PC-3 (cell line): ENCODE measurements at regions not wholly inside any gene's neighbourhood (a gene's known extent, or its start where the extent isn't known, plus 50 kb on each side); places are given as distances from the start of the nearest gene placed in this dataset.
A peak's percentile ranks its signal among the peaks of the same experiment; 100 is the strongest.

Experiments used
- ATAC-seq: fragments of 200-7000 bp; cut with Tn5 transposase; 2 replicates; pipeline ENCODE4 v1.9.1; 2020; ENCODE audit warnings: mild to moderate bottlenecking, moderate library complexity
- BruUV-seq: library from RNA; stranded (reverse); fragments of 400-500 nt; replicated peaks from 2 replicates; lab custom pipeline; 2021; lab: Mats Ljungman, UMichigan
- CTCF ChIA-PET: fragments of 300-600 bp; sonication (Branson Sonifier 250); formaldehyde crosslinking; loops from one replicate; lab custom pipeline; 2022; ENCODE audit warnings: antibody characterized with exemption; lab: Charles Lee
- POLR2A ChIA-PET: fragments of 300-600 bp; sonication (Branson Sonifier 250); formaldehyde crosslinking; loops from one replicate; lab custom pipeline; 2022; ENCODE audit warnings: antibody characterized with exemption; ENCODE audit not compliant: unreplicated experiment; lab: Charles Lee
- DNase-seq: peaks from one replicate; pipeline ENCODE4 v3.0.0-alpha.2; 2015
- H2AFZ ChIP-seq: fragments of 300-600 bp; sonication (generic); 2 replicates; pipeline ENCODE4 v1.6.0; 2016; ENCODE audit warnings: antibody characterized with exemption, low read length
- H3F3A ChIP-seq: fragments of 300-600 bp; sonication (generic); one replicate; pipeline ENCODE4 v1.6.0; 2017; ENCODE audit warnings: antibody characterized with exemption, low read length, control low read depth, mild to moderate bottlenecking; ENCODE audit not compliant: unreplicated experiment
- H3K27ac ChIP-seq: fragments of 300-600 bp; sonication (generic); 2 replicates; pipeline ENCODE4 v1.5.1; 2016; ENCODE audit warnings: mild to moderate bottlenecking, low read length
- H3K27me3 ChIP-seq: fragments of 300-600 bp; sonication (generic); 2 replicates; pipeline ENCODE4 v1.6.1; 2016; ENCODE audit warnings: low read length, mixed read lengths
- H3K36me3 ChIP-seq: fragments of 300-600 bp; sonication (generic); 2 replicates; pipeline ENCODE4 v1.6.1; 2016; ENCODE audit warnings: low read depth, mixed run types, low read length, mixed read lengths
- H3K4me1 ChIP-seq: fragments of 300-600 bp; sonication (generic); 2 replicates; pipeline ENCODE4 v1.5.1; 2016; ENCODE audit warnings: low read length; ENCODE audit not compliant: insufficient read depth
- H3K4me2 ChIP-seq: fragments of 300-600 bp; sonication (generic); 2 replicates; pipeline ENCODE4 v1.6.0; 2016; ENCODE audit warnings: low read length
- H3K4me3 ChIP-seq: fragments of 300-600 bp; sonication (generic); 2 replicates; pipeline ENCODE4 v1.5.1; 2016; ENCODE audit warnings: mild to moderate bottlenecking, low read length, mixed read lengths
- H3K79me2 ChIP-seq: fragments of 300-600 bp; sonication (generic); 2 replicates; pipeline ENCODE4 v1.6.1; 2017; ENCODE audit warnings: low read length, mixed read lengths
- H3K9ac ChIP-seq: fragments of 300-600 bp; sonication (generic); 2 replicates; pipeline ENCODE4 v1.6.0; 2016; ENCODE audit warnings: mild to moderate bottlenecking, low read length
- H3K9me2 ChIP-seq: fragments of 300-600 bp; sonication (generic); replicated peaks from 2 replicates; pipeline ENCODE4 v1.6.1; 2016; ENCODE audit warnings: mixed run types, low read length, mixed read lengths
- H3K9me3 ChIP-seq: fragments of 300-600 bp; sonication (generic); 2 replicates; pipeline ENCODE4 v1.6.1; 2016; ENCODE audit warnings: low read length, mixed read lengths
- H4K20me1 ChIP-seq: fragments of 300-600 bp; sonication (generic); 2 replicates; pipeline ENCODE4 v1.6.1; 2016; ENCODE audit warnings: low read length, mixed read lengths
- EZH2 ChIP-seq: fragments of 300-600 bp; sonication (generic); IDR thresholded peaks from one replicate; pipeline ENCODE4 v1.6.1; 2017; ENCODE audit warnings: antibody characterized with exemption, mild to moderate bottlenecking, low read length; ENCODE audit not compliant: unreplicated experiment
- EZH2phosphoT487 ChIP-seq: fragments of 300-600 bp; sonication (generic); IDR thresholded peaks from 2 replicates; pipeline ENCODE4 v1.6.1; 2018; ENCODE audit warnings: mild to moderate bottlenecking, antibody characterized with exemption, low read length, borderline replicate concordance
- intact Hi-C: fragments of 100-400 bp; cut with micrococcal nuclease; formaldehyde crosslinking; loops from 2 replicates; pipeline ENCODE4 v1.9.0; 2023
- TF ChIP-seq, protein P1 (sequence below): fragments of 300-600 bp; sonication (generic); conservative IDR thresholded peaks from 2 replicates; pipeline ENCODE4 v1.5.1; 2017; ENCODE audit warnings: antibody characterized with exemption, low read depth, mild to moderate bottlenecking, low read length

DNA sequence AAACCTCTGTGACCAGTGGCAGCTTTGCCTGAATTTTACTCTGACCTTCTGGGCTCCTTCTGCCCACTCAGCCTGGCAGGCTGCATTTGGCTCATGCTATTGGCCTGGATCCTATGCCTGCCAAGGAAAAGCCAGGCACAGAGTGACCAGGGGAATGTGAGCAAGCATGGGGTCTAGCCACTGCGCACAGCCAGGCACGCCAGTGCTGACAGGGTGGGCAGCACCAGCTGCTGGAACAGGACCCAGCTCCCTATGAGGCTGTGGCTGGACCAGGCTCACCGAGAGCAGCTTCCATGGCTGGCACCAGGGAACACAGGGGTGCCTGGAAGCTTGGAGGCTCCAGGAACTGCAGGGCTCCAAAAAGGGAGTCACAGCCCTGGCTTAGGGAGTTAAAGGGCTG lies 311.5 kb upstream of the SYT4 start:
- no peaks in the 10 kb centered on the region for H3K9me3 ChIP-seq
- H3F3A ChIP-seq: no peaks in the 10 kb centered on the region
- TF ChIP-seq, protein P1, sequence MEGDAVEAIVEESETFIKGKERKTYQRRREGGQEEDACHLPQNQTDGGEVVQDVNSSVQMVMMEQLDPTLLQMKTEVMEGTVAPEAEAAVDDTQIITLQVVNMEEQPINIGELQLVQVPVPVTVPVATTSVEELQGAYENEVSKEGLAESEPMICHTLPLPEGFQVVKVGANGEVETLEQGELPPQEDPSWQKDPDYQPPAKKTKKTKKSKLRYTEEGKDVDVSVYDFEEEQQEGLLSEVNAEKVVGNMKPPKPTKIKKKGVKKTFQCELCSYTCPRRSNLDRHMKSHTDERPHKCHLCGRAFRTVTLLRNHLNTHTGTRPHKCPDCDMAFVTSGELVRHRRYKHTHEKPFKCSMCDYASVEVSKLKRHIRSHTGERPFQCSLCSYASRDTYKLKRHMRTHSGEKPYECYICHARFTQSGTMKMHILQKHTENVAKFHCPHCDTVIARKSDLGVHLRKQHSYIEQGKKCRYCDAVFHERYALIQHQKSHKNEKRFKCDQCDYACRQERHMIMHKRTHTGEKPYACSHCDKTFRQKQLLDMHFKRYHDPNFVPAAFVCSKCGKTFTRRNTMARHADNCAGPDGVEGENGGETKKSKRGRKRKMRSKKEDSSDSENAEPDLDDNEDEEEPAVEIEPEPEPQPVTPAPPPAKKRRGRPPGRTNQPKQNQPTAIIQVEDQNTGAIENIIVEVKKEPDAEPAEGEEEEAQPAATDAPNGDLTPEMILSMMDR: no peak
- no peak for TF ChIP-seq EZH2
- ChIA-PET POLR2A (no interaction called here), CTCF (interaction anchor here (3.0 kb wide), 1 partner anchor 18 kb away, joined by 13 read pairs; no protein-coding TSS in a partner anchor)
- H3K9me2 ChIP-seq: no peaks in the 10 kb centered on the region
- ATAC-seq: no peak
- no peak overlapping the region for H2AFZ ChIP-seq
- intact Hi-C loops: no loop called here
- no peaks in the 10 kb centered on the region for H3K79me2 ChIP-seq
- H3K27ac ChIP-seq: no peak overlapping the region
- H3K4me2 ChIP-seq: no peak overlapping the region
- no TSS peak for BruUV-seq
- H3K4me1 ChIP-seq: peaks cover 4% of the 10 kb centered on the region; the same call in 1 of the 2 replicates
- no peaks in the 10 kb centered on the region for H4K20me1 ChIP-seq
- H3K36me3 ChIP-seq: no peaks in the 10 kb centered on the region
- H3K4me3 ChIP-seq: no peak overlapping the region
- no peak overlapping the region for H3K9ac ChIP-seq
- no peaks in the 10 kb centered on the region for H3K27me3 ChIP-seq
- DNase-seq: no peak

DNA sequence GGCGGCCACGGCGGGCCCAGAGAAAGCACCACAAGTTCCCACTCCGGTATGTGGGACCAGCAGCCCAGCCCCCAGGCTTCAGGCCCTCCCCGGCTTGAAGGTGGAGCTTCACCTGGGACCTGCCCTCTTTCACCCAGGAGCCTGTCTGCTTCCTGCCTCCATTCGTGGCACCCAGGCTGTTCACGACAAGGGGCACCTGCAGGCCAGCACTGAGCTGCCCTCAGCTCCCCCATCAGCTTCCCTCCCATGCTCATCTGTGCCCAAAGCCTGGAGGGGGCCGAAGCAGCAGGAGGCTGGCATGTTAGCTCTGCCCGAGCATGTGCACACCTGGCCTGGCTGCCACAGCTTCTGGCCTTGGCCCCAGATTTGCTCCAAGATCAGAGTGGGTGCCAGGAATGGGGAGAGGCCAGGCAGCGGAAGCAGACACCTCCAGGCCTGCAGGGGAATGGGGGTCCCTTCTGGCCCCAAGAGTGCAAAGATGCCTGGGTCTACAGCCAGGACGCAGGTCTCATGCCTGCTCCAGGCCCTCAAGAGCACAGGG lies 312.4 kb upstream of the SYT4 start:
- ChIA-PET CTCF (no interaction called here), POLR2A (no interaction called here)
- H3K79me2 ChIP-seq: no peaks in the 10 kb centered on the region
- no peaks in the 10 kb centered on the region for H4K20me1 ChIP-seq
- no peak overlapping the region for H3K4me2 ChIP-seq
- DNase-seq: no peak
- H3K9me2 ChIP-seq: no peaks in the 10 kb centered on the region
- no peak overlapping the region for H3K4me3 ChIP-seq
- peaks cover 4% of the 10 kb centered on the region; the same call in 1 of the 2 replicates for H3K4me1 ChIP-seq
- no peak for TF ChIP-seq EZH2phosphoT487
- no peak for TF ChIP-seq EZH2
- TF ChIP-seq, protein P1: no peak
- no TSS peak for BruUV-seq
- no peak overlapping the region for H2AFZ ChIP-seq
- H3K36me3 ChIP-seq: no peaks in the 10 kb centered on the region
- intact Hi-C loops: no loop called here
- H3K27ac ChIP-seq: no peak overlapping the region
- H3K27me3 ChIP-seq: no peaks in the 10 kb centered on the region
- H3K9me3 ChIP-seq: no peaks in the 10 kb centered on the region
- H3F3A ChIP-seq: no peaks in the 10 kb centered on the region
- ATAC-seq: no peak
- no peak overlapping the region for H3K9ac ChIP-seq

DNA sequence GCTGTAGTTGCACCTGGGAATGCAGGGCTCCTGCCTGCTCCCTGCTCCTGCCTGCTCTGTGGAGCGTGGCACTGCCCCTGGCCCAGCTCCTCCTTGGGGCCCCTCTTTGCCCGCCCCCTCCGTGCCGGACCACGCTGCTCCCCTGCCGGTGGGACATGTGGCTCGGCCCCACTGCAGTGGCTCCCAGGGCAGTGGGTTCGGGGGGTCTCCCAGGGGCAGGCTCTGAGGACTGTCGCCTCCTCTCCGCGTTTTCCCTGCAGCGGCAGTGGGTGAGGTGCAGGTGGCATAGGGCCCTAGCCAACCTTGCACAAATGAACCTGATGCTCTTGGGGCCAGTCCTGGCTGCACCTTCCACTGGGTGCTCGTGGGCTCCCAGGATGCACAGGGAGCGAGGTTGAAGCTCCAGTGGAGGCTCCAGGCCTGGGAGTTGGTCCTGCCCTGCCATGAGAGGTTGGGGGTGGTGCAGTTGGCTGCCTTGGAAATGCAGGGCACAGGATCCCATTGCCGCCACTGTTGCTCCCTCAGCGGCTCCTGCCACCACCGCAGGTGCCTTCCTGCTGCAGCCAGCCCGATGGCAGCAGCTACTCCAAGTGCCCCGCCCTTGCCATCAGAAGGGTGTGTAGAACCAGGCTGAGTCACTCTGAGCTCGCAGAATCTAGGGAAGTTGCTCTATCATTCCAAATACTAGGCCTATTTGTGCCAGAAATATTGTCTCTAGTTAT lies 313.1 kb upstream of the SYT4 start:
- Histone ChIP-seq H3K79me2 (no peaks in the 10 kb centered on the region), H3K4me3 (no peak overlapping the region), H3K9ac (no peak overlapping the region), H3F3A (no peaks in the 10 kb centered on the region), H3K27me3 (no peaks in the 10 kb centered on the region), H3K9me3 (no peaks in the 10 kb centered on the region), H3K36me3 (no peaks in the 10 kb centered on the region), H3K9me2 (no peaks in the 10 kb centered on the region), H4K20me1 (no peaks in the 10 kb centered on the region), H3K27ac (no peak overlapping the region), H3K4me2 (no peak overlapping the region), H2AFZ (no peak overlapping the region), H3K4me1 (peaks cover 4% of the 10 kb centered on the region; the same call in 1 of the 2 replicates)
- TF ChIP-seq EZH2phosphoT487 (no peak), EZH2 (no peak)
- TF ChIP-seq, protein P1: no peak
- intact Hi-C loops: no loop called here
- peak; percentile 81 for ATAC-seq
- BruUV-seq: no TSS peak
- DNase-seq: peak; percentile 25
- CTCF ChIA-PET: interaction anchor here (1.1 kb wide), 1 partner anchor 19 kb away, joined by 4 read pairs; no protein-coding TSS in a partner anchor
- POLR2A ChIA-PET: no interaction called here
